Right lung (tissue), 2 donors: ENCODE measurements at regions not wholly inside any gene's neighbourhood (a gene's known extent, or its start where the extent isn't known, plus 50 kb on each side); places are given as distances from the start of the nearest gene placed in this dataset.
"Not testable (repeated sequence)": the region's sequence is repeated elsewhere in the genome, so short reads cannot be mapped to it uniquely, and the experiment has no call there.

Experiments
- DNase-seq, 2 donors: peaks; one replicate each; pipeline ENCODE4 v3.0.0-alpha.2; 2013

- no peak for DNase-seq
Measured at GRCh38 chr20:57103146-57103800, 163.2 kb downstream of the BMP7 start.

- DNase-seq, result no peak
Measured at GRCh38 chr20:57104113-57104512, 162.3 kb downstream of the BMP7 start.

- DNase-seq, result no peak
Measured at GRCh38 chr20:57104651-57105204, 161.7 kb downstream of the BMP7 start.

GRCh38 chr20:57106030-57106682, 160.3 kb downstream of the BMP7 start:
- no peak for DNase-seq

- no peak for DNase-seq
Measured at GRCh38 chr20:57106692-57107091, 159.7 kb downstream of the BMP7 start.

GRCh38 chr20:57107208-57107607, 159.2 kb downstream of the BMP7 start:
- DNase-seq, result no peak

- no peak for DNase-seq
Measured at GRCh38 chr20:57108218-57108617, 158.2 kb downstream of the BMP7 start.

- DNase-seq, result peak; percentile 48 to 58
Measured at GRCh38 chr20:57108742-57109570, 157.5 kb downstream of the BMP7 start.

GRCh38 chr20:57109571-57109953, 156.9 kb downstream of the BMP7 start:
- no peak for DNase-seq

- not testable (repeated sequence) for DNase-seq
Measured at GRCh38 chr20:57110121-57111027, 156.1 kb downstream of the BMP7 start.

GRCh38 chr20:57111028-57111373, 155.4 kb downstream of the BMP7 start:
- no peak for DNase-seq

- DNase-seq, result no peak
Measured at GRCh38 chr20:57112448-57112847, 154.0 kb downstream of the BMP7 start.

- no peak for DNase-seq
Measured at GRCh38 chr20:57114290-57115005, 152.0 kb downstream of the BMP7 start.

GRCh38 chr20:57117296-57117695, 149.1 kb downstream of the BMP7 start:
- no peak for DNase-seq

GRCh38 chr20:57118107-57118769, 148.2 kb downstream of the BMP7 start:
- DNase-seq, result no peak
